GM12864 (cell line): ENCODE measurements at regions not wholly inside any gene's neighbourhood (a gene's known extent, or its start where the extent isn't known, plus 50 kb on each side); places are given as distances from the start of the nearest gene placed in this dataset.

ENCODE experiments used
- DNase-seq: peaks from one replicate; pipeline ENCODE4 v3.0.0-alpha.2; 2011; ENCODE audit warnings: low read depth
- H3K4me3 ChIP-seq: 2 replicates; pipeline ENCODE4 v1.5.1; 2011; ENCODE audit warnings: mild to moderate bottlenecking, low read depth, low read length, control low read depth
- CTCF ChIP-seq: IDR thresholded peaks from 2 replicates; pipeline ENCODE4 v1.5.1; 2011; ENCODE audit warnings: low read depth, mild to moderate bottlenecking, moderate library complexity, low read length, control low read depth, inconsistent platforms; ENCODE audit errors: missing control alignments

GRCh38 chr16:5326395-5326794 lies 228.8 kb upstream of the EEF2KMT start:
- no peak for TF ChIP-seq CTCF
- H3K4me3 ChIP-seq = no peak overlapping the region
- no peak for DNase-seq

- no peak for TF ChIP-seq CTCF
- DNase-seq = no peak
Measured at GRCh38 chr16:5325932-5326331, 228.3 kb upstream of the EEF2KMT start.

GRCh38 chr16:5323284-5324141 lies 225.9 kb upstream of the EEF2KMT start:
- DNase-seq = no peak
- H3K4me3 ChIP-seq = no peak overlapping the region
- TF ChIP-seq CTCF = no peak

More at GRCh38 chr16:5325932-5326331, 228.3 kb upstream of the EEF2KMT start:
- no peak overlapping the region for H3K4me3 ChIP-seq

- no peak overlapping the region for H3K4me3 ChIP-seq
- no peak for DNase-seq
- TF ChIP-seq CTCF = no peak
Measured at GRCh38 chr16:5321930-5322329, 224.3 kb upstream of the EEF2KMT start.

GRCh38 chr16:5319799-5320198 lies 222.2 kb upstream of the EEF2KMT start:
- no peak for TF ChIP-seq CTCF
- no peak overlapping the region for H3K4me3 ChIP-seq
- DNase-seq = no peak

GRCh38 chr16:5315914-5316313 lies 218.3 kb upstream of the EEF2KMT start:
- H3K4me3 ChIP-seq = no peak overlapping the region
- no peak for TF ChIP-seq CTCF
- DNase-seq = no peak

GRCh38 chr16:5314377-5314776 lies 216.8 kb upstream of the EEF2KMT start:
- H3K4me3 ChIP-seq = no peak overlapping the region
- DNase-seq = no peak
- no peak for TF ChIP-seq CTCF
